ENCODE measurements at regions not wholly inside any gene's neighbourhood (a gene's known extent, or its start where the extent isn't known, plus 50 kb on each side); places are given as distances from the start of the nearest gene placed in this dataset.

GRCh38 chr18:23337599-23338444 lies 115.3 kb upstream of the RIOK3 start:
- H3K4me3 Mint-ChIP-seq = no peak overlapping the region
- Histone ChIP-seq H3K9ac (ENCODE audit: extremely low read depth, insufficient read length, low read length) (no peak overlapping the region), H3K23ac (ENCODE audit: insufficient read length, low read depth, low read length) (no peak overlapping the region), H4K91ac (ENCODE audit: insufficient read length, low read depth, low read length) (no peak overlapping the region), H3T11ph (ENCODE audit: low read length) (peak overlapping the region; percentile 72), H2BK120ac (ENCODE audit: low read depth, low read length, poor library complexity, severe bottlenecking) (no peak overlapping the region), H3K4me1 (ENCODE audit: insufficient read depth, low read length) (no peaks in the 10 kb centered on the region), H2BK5ac (ENCODE audit: insufficient read length, low read length) (no peak overlapping the region), H2AFZ (ENCODE audit: low read length) (no peak overlapping the region), H3K79me2 (ENCODE audit: insufficient read depth, low read length) (no peaks in the 10 kb centered on the region), H3K18ac (ENCODE audit: insufficient read length, low read depth, low read length) (no peak overlapping the region), H4K5ac (ENCODE audit: insufficient read length, low read depth, low read length) (no peak overlapping the region), H3K27me3 (ENCODE audit: insufficient read depth, low read length) (no peaks in the 10 kb centered on the region), H3K27ac (ENCODE audit: insufficient read length, low read depth, low read length) (no peak overlapping the region), H3K14ac (ENCODE audit: insufficient read depth, low read length) (no peak overlapping the region), H2BK12ac (ENCODE audit: insufficient read length, low read depth, low read length) (no peak overlapping the region), H2BK15ac (ENCODE audit: low read depth, low read length) (no peak overlapping the region), H2BK20ac (ENCODE audit: low read depth, low read length, poor library complexity, severe bottlenecking) (no peak overlapping the region), H3K4ac (ENCODE audit: low read depth, low read length) (no peak overlapping the region), H4K8ac (replicated peaks; ENCODE audit: insufficient read length, low read depth, low read length) (no peak overlapping the region), H3K4me2 (ENCODE audit: insufficient read depth, insufficient read length, low read length) (no peak overlapping the region), H3K23me2 (ENCODE audit: insufficient read length, low read depth, low read length, poor library complexity, severe bottlenecking) (no peaks in the 10 kb centered on the region), H4K20me1 (ENCODE audit: control insufficient read depth, insufficient read depth, insufficient read length) (no peaks in the 10 kb centered on the region), H2AK5ac (ENCODE audit: insufficient read length, low read length) (no peak overlapping the region), H3K56ac (ENCODE audit: insufficient read length, low read depth, low read length) (no peak overlapping the region), H3K9me3 (ENCODE audit: control insufficient read depth, low read depth, low read length) (no peaks in the 10 kb centered on the region), H3K79me1 (ENCODE audit: insufficient read depth, low read depth, low read length, poor library complexity, severe bottlenecking) (no peaks in the 10 kb centered on the region)
- H3K36me3 Mint-ChIP-seq (ENCODE audit: insufficient read depth in 1 of 3, low read depth in 3 of 3) = peaks cover 0 to 6% (median 0%) of the 10 kb centered on the region in 3 experiments; a peak in 1 of 7 replicates
- peaks cover 9% of the 10 kb centered on the region in 2 experiments; a peak in 3 of 4 replicates for H3K4me1 Mint-ChIP-seq
- no peak for DNase-seq
- H3K27ac Mint-ChIP-seq = no peak overlapping the region
- WGBS (ENCODE audit: extremely low coverage, insufficient read length, low lambda C conversion rate) = no CpG with 5 or more reads among the region's 3 CpGs
- no peaks in the 10 kb centered on the region for H3K9me3 Mint-ChIP-seq
- no peaks in the 10 kb centered on the region for H3K27me3 Mint-ChIP-seq (ENCODE audit: low read depth)
- TF ChIP-seq, protein P1, sequence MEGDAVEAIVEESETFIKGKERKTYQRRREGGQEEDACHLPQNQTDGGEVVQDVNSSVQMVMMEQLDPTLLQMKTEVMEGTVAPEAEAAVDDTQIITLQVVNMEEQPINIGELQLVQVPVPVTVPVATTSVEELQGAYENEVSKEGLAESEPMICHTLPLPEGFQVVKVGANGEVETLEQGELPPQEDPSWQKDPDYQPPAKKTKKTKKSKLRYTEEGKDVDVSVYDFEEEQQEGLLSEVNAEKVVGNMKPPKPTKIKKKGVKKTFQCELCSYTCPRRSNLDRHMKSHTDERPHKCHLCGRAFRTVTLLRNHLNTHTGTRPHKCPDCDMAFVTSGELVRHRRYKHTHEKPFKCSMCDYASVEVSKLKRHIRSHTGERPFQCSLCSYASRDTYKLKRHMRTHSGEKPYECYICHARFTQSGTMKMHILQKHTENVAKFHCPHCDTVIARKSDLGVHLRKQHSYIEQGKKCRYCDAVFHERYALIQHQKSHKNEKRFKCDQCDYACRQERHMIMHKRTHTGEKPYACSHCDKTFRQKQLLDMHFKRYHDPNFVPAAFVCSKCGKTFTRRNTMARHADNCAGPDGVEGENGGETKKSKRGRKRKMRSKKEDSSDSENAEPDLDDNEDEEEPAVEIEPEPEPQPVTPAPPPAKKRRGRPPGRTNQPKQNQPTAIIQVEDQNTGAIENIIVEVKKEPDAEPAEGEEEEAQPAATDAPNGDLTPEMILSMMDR (conservative IDR thresholded peaks at IDR 0.05) = peak; percentile 33; the same call in 2 of the 3 replicates
